ENCODE measurements at regions not wholly inside any gene's neighbourhood (a gene's known extent, or its start where the extent isn't known, plus 50 kb on each side); places are given as distances from the start of the nearest gene placed in this dataset.
"Not testable (repeated sequence)": the region's sequence is repeated elsewhere in the genome, so short reads cannot be mapped to it uniquely, and the experiment has no call there.

- DNase-seq (ENCODE audit: low spot score), result no peak
These were observed 282.7 kb upstream of the CCDC179 start for GRCh38 chr11:23143022-23143421.

GRCh38 chr11:23151819-23152218 lies 291.5 kb upstream of the CCDC179 start:
- DNase-seq (ENCODE audit: low spot score), result no peak

GRCh38 chr11:23155503-23155902 lies 295.2 kb upstream of the CCDC179 start:
- no peak for DNase-seq (ENCODE audit: low spot score)

GRCh38 chr11:23164022-23164421 lies 303.7 kb upstream of the CCDC179 start:
- DNase-seq (ENCODE audit: low spot score), result no peak

GRCh38 chr11:23166376-23166775 lies 306.1 kb upstream of the CCDC179 start:
- DNase-seq (ENCODE audit: low spot score), result no peak

GRCh38 chr11:23179609-23180008 lies 319.3 kb upstream of the CCDC179 start:
- DNase-seq (ENCODE audit: low spot score), result no peak

GRCh38 chr11:23181022-23181807 lies 320.9 kb upstream of the CCDC179 start:
- DNase-seq (ENCODE audit: low spot score), result no peak

- no peak for DNase-seq (ENCODE audit: low spot score)
These were observed 332.0 kb upstream of the CCDC179 start for GRCh38 chr11:23192256-23192655.

- no peak for DNase-seq (ENCODE audit: low spot score)
These were observed 341.8 kb upstream of the CCDC179 start for GRCh38 chr11:23201936-23202522.

- DNase-seq (ENCODE audit: low spot score), result no peak
These were observed 342.3 kb upstream of the CCDC179 start for GRCh38 chr11:23202611-23203010.

GRCh38 chr11:23205156-23205871 lies 345.0 kb upstream of the CCDC179 start:
- no peak for DNase-seq (ENCODE audit: low spot score)

- no peak for DNase-seq (ENCODE audit: low spot score)
These were observed 346.6 kb upstream of the CCDC179 start for GRCh38 chr11:23206741-23207336.

GRCh38 chr11:23211221-23211620 lies 350.9 kb upstream of the CCDC179 start:
- no peak for DNase-seq (ENCODE audit: low spot score)

- DNase-seq (ENCODE audit: low spot score), result no peak
These were observed 352.5 kb upstream of the CCDC179 start for GRCh38 chr11:23212807-23213206.

- DNase-seq (ENCODE audit: low spot score), result no peak
These were observed 356.8 kb upstream of the CCDC179 start for GRCh38 chr11:23217072-23217471.

- not testable (repeated sequence) for DNase-seq (ENCODE audit: low spot score)
These were observed 359.8 kb upstream of the CCDC179 start for GRCh38 chr11:23220086-23220485.

GRCh38 chr11:23221366-23221765 lies 361.1 kb upstream of the CCDC179 start:
- no peak for DNase-seq (ENCODE audit: low spot score)

- DNase-seq (ENCODE audit: low spot score), result no peak
These were observed 366.2 kb upstream of the CCDC179 start for GRCh38 chr11:23226331-23227077.

- DNase-seq (ENCODE audit: low spot score), result no peak
These were observed 366.8 kb upstream of the CCDC179 start for GRCh38 chr11:23227078-23227445.

GRCh38 chr11:23232652-23233051 lies 372.4 kb upstream of the CCDC179 start:
- DNase-seq (ENCODE audit: low spot score), result no peak

- no peak for DNase-seq (ENCODE audit: low spot score)
These were observed 372.8 kb upstream of the CCDC179 start for GRCh38 chr11:23233075-23233474.

Data from mucosa of gallbladder (tissue), 1 donor.